ENCODE measurements at regions not wholly inside any gene's neighbourhood (a gene's known extent, or its start where the extent isn't known, plus 50 kb on each side); places are given as distances from the start of the nearest gene placed in this dataset.

- TF ChIP-seq REST (IDR thresholded peaks at IDR 0.05; ENCODE audit: unreplicated experiment) (no peak), CTCF (conservative IDR thresholded peaks at IDR 0.05; ENCODE audit: low read depth in 2 of 2) (no peak)
Measured at GRCh38 chr7:142590830-142591457, 158.3 kb upstream of the PRSS1 start (continued).

GRCh38 chr7:142590077-142590476, 159.2 kb upstream of the PRSS1 start:
- no peaks in the 10 kb centered on the region for H4K20me1 ChIP-seq (replicated peaks; ENCODE audit: insufficient read depth)
- no peaks in the 10 kb centered on the region for H3K79me2 ChIP-seq (replicated peaks; ENCODE audit: insufficient read depth)
- H3K27me3 Mint-ChIP-seq (ENCODE audit: insufficient read depth, low read depth, poor library complexity): no peaks in the 10 kb centered on the region
- H3K4me2 ChIP-seq: no peak overlapping the region
- H3K36me3 ChIP-seq (ENCODE audit: insufficient read depth): no peaks in the 10 kb centered on the region
- no peaks in the 10 kb centered on the region for H3K4me1 Mint-ChIP-seq
- no peaks in the 10 kb centered on the region for H3K9me2 ChIP-seq (ENCODE audit: insufficient read depth)
- H3K27ac ChIP-seq (ENCODE audit: low read depth): no peak overlapping the region
- no peaks in the 10 kb centered on the region for H3K36me3 Mint-ChIP-seq (ENCODE audit: low read depth)
- no peaks in the 10 kb centered on the region for H3K27me3 ChIP-seq (ENCODE audit: insufficient read depth)
- no peak overlapping the region for H3K27ac Mint-ChIP-seq
- H3F3A ChIP-seq (replicated peaks; ENCODE audit: low read depth): no peaks in the 10 kb centered on the region
- no peak overlapping the region for H3K4me3 Mint-ChIP-seq
- no peaks in the 10 kb centered on the region for H3K9me3 Mint-ChIP-seq
- H3K4me1 ChIP-seq (ENCODE audit: insufficient read depth): no peaks in the 10 kb centered on the region
- ATAC-seq (no peak), DNase-seq (ENCODE audit: low spot score) (no peak)
- H2AFZ ChIP-seq: no peak overlapping the region
- H3K4me3 ChIP-seq: no peak overlapping the region
- no peak for TF ChIP-seq STAT1 (IDR thresholded peaks at IDR 0.05; ENCODE audit: unreplicated experiment)

GRCh38 chr7:142587578-142588191, 161.6 kb upstream of the PRSS1 start:
- H3K27ac ChIP-seq (ENCODE audit: low read depth): no peak overlapping the region
- DNase-seq (ENCODE audit: low spot score): peak; percentile 82
- Mint-ChIP-seq H3K4me3 (no peak overlapping the region), H3K4me1 (peaks cover 9% of the 10 kb centered on the region; the same call in 2 of the 3 replicates), H3K36me3 (ENCODE audit: low read depth) (no peaks in the 10 kb centered on the region), H3K9me3 (no peaks in the 10 kb centered on the region), H3K27ac (no peak overlapping the region; the same call in 1 of the 2 replicates), H3K27me3 (ENCODE audit: insufficient read depth, low read depth, poor library complexity) (no peaks in the 10 kb centered on the region)
- no peaks in the 10 kb centered on the region for H3K27me3 ChIP-seq (ENCODE audit: insufficient read depth)
- no peaks in the 10 kb centered on the region for H3K79me2 ChIP-seq (replicated peaks; ENCODE audit: insufficient read depth)
- no peak overlapping the region for H3K4me3 ChIP-seq
- H3K9me2 ChIP-seq (ENCODE audit: insufficient read depth): no peaks in the 10 kb centered on the region
- H3K36me3 ChIP-seq (ENCODE audit: insufficient read depth): no peaks in the 10 kb centered on the region
- peak; percentile 96 for ATAC-seq
- H3K4me2 ChIP-seq: no peak overlapping the region
- H2AFZ ChIP-seq: peak overlapping the region; percentile 64
- peaks cover 9% of the 10 kb centered on the region for H3K4me1 ChIP-seq (ENCODE audit: insufficient read depth)
- no peaks in the 10 kb centered on the region for H3F3A ChIP-seq (replicated peaks; ENCODE audit: low read depth)
- peak; percentile 45; the same call in 1 of the 2 replicates for TF ChIP-seq CREB1 (CRISPR knock-in tag; IDR thresholded peaks at IDR 0.05; ENCODE audit: low read depth)
- TF ChIP-seq ZNF331 (CRISPR knock-in tag; IDR thresholded peaks at IDR 0.05; ENCODE audit: low read depth): no peak
- TF ChIP-seq CTCF (conservative IDR thresholded peaks at IDR 0.05; ENCODE audit: low read depth in 2 of 2): peak; percentile 80 to 83
- no peaks in the 10 kb centered on the region for H4K20me1 ChIP-seq (replicated peaks; ENCODE audit: insufficient read depth)

Measured in GM23338 (cell line).